COLO668 (cell line): ENCODE measurements at regions not wholly inside any gene's neighbourhood (a gene's known extent, or its start where the extent isn't known, plus 50 kb on each side); places are given as distances from the start of the nearest gene placed in this dataset.

Source experiments
- DNase-seq: peaks from one replicate; lab custom pipeline; 2025; ENCODE audit not compliant: unreplicated experiment; lab: John Stamatoyannopoulos, UW

- DNase-seq: no peak
Measured at GRCh38 chr2:22850310-22850709, 534.7 kb upstream of the KLHL29 start.

GRCh38 chr2:22854588-22854987 is 530.4 kb upstream of the KLHL29 start:
- no peak for DNase-seq

GRCh38 chr2:22855081-22855480 is 529.9 kb upstream of the KLHL29 start:
- DNase-seq: no peak

GRCh38 chr2:22855761-22856184 is 529.2 kb upstream of the KLHL29 start:
- DNase-seq: no peak

GRCh38 chr2:22867973-22868372 is 517.0 kb upstream of the KLHL29 start:
- no peak for DNase-seq

- DNase-seq: no peak
Measured at GRCh38 chr2:22878121-22878520, 506.9 kb upstream of the KLHL29 start.

GRCh38 chr2:22879009-22879863 is 505.7 kb upstream of the KLHL29 start:
- no peak for DNase-seq

GRCh38 chr2:22880161-22880560 is 504.8 kb upstream of the KLHL29 start:
- no peak for DNase-seq

- DNase-seq: no peak
Measured at GRCh38 chr2:22882011-22882410, 503.0 kb upstream of the KLHL29 start.

- no peak for DNase-seq
Measured at GRCh38 chr2:22882643-22883042, 502.3 kb upstream of the KLHL29 start.

GRCh38 chr2:22883054-22883453 is 501.9 kb upstream of the KLHL29 start:
- DNase-seq: no peak

- no peak for DNase-seq
Measured at GRCh38 chr2:22885245-22885644, 499.7 kb upstream of the KLHL29 start.

GRCh38 chr2:22887426-22887825 is 497.6 kb upstream of the KLHL29 start:
- no peak for DNase-seq

GRCh38 chr2:22887845-22888244 is 497.1 kb upstream of the KLHL29 start:
- DNase-seq: no peak

GRCh38 chr2:22890132-22890531 is 494.8 kb upstream of the KLHL29 start:
- DNase-seq: no peak

GRCh38 chr2:22893761-22894517 is 491.0 kb upstream of the KLHL29 start:
- DNase-seq: no peak

- no peak for DNase-seq
Measured at GRCh38 chr2:22894761-22895160, 490.2 kb upstream of the KLHL29 start.

GRCh38 chr2:22897428-22897827 is 487.6 kb upstream of the KLHL29 start:
- DNase-seq: no peak

GRCh38 chr2:22900674-22901073 is 484.3 kb upstream of the KLHL29 start:
- DNase-seq: no peak

GRCh38 chr2:22901471-22902179 is 483.4 kb upstream of the KLHL29 start:
- no peak for DNase-seq

- no peak for DNase-seq
Measured at GRCh38 chr2:22902180-22902550, 482.8 kb upstream of the KLHL29 start.
